Neural progenitor cell (in vitro differentiated cells): ENCODE measurements at regions not wholly inside any gene's neighbourhood (a gene's known extent, or its start where the extent isn't known, plus 50 kb on each side); places are given as distances from the start of the nearest gene placed in this dataset.

ENCODE experiments used
- DNase-seq: peaks from one replicate; pipeline ENCODE4 v3.0.0-alpha.2; 2016; ENCODE audit warnings: low spot score
- H2AFZ ChIP-seq: fragments of 200-600 bp; sonication (generic); replicated peaks from 2 replicates; pipeline ENCODE4 v1.6.1; 2016; ENCODE audit warnings: antibody characterized with exemption
- H3F3A ChIP-seq: fragments of 200-600 bp; sonication (generic); 2 replicates; pipeline ENCODE4 v1.6.1; 2016; ENCODE audit warnings: antibody characterized with exemption, low read depth
- H3K27ac ChIP-seq: fragments of 200-600 bp; sonication (generic); 2 replicates; pipeline ENCODE4 v1.5.1; 2016; ENCODE audit warnings: mild to moderate bottlenecking
- H3K27me3 ChIP-seq: fragments of 200-600 bp; sonication (generic); 2 replicates; pipeline ENCODE4 v1.6.1; 2016; ENCODE audit warnings: mild to moderate bottlenecking, moderate library complexity
- H3K36me3 ChIP-seq: fragments of 200-600 bp; sonication (generic); 2 replicates; pipeline ENCODE4 v1.5.1; 2016
- H3K4me1 ChIP-seq: fragments of 200-600 bp; sonication (generic); 2 replicates; pipeline ENCODE4 v1.6.1; 2016; ENCODE audit warnings: mixed run types
- H3K4me2 ChIP-seq: fragments of 200-600 bp; sonication (generic); 2 replicates; pipeline ENCODE4 v1.6.1; 2016
- H3K4me3 ChIP-seq: fragments of 200-600 bp; sonication (generic); 2 replicates; pipeline ENCODE4 v1.5.1; 2016
- H3K79me2 ChIP-seq: fragments of 200-600 bp; sonication (generic); 2 replicates; pipeline ENCODE4 v1.6.1; 2016; ENCODE audit warnings: low read depth
- H3K9ac ChIP-seq: fragments of 200-600 bp; sonication (generic); 2 replicates; pipeline ENCODE4 v1.6.1; 2016
- H3K9me3 ChIP-seq: fragments of 200-600 bp; sonication (generic); 2 replicates; pipeline ENCODE4 v1.5.1; 2016; ENCODE audit warnings: low read depth
- H4K20me1 ChIP-seq: fragments of 200-600 bp; sonication (generic); 2 replicates; pipeline ENCODE4 v1.6.1; 2016; ENCODE audit warnings: low read depth
- H3K27ac Mint-ChIP-seq: 3 replicates; pipeline ENCODE4 v1.8.0; 2021; ENCODE audit warnings: mixed read lengths
- H3K27me3 Mint-ChIP-seq: 2 replicates; pipeline ENCODE4 v1.8.0; 2022; ENCODE audit warnings: low read depth, mild to moderate bottlenecking, inconsistent platforms, moderate library complexity, mixed read lengths; ENCODE audit not compliant: insufficient read depth
- H3K36me3 Mint-ChIP-seq: 3 replicates; pipeline ENCODE4 v1.8.0; 2021; ENCODE audit warnings: mixed read lengths
- H3K4me1 Mint-ChIP-seq: 3 replicates; pipeline ENCODE4 v1.8.0; 2021; ENCODE audit warnings: mixed read lengths
- H3K4me3 Mint-ChIP-seq: 3 replicates; pipeline ENCODE4 v1.8.0; 2021; ENCODE audit warnings: mild to moderate bottlenecking, moderate library complexity, mixed read lengths
- H3K9me3 Mint-ChIP-seq: 3 replicates; pipeline ENCODE4 v1.8.0; 2020; ENCODE audit warnings: mixed read lengths
- CTCF ChIP-seq: fragments of 200-600 bp; sonication (generic); IDR thresholded peaks from 2 replicates; pipeline ENCODE4 v1.5.1; 2017; ENCODE audit warnings: antibody characterized with exemption, mild to moderate bottlenecking
- EZH2 ChIP-seq: fragments of 200-600 bp; sonication (generic); IDR thresholded peaks from 2 replicates; pipeline ENCODE4 v1.6.1; 2017; ENCODE audit warnings: antibody characterized with exemption, mild to moderate bottlenecking, moderate library complexity
- EZH2phosphoT487 ChIP-seq: fragments of 200-600 bp; sonication (generic); IDR thresholded peaks from 2 replicates; pipeline ENCODE4 v1.6.1; 2017; ENCODE audit warnings: antibody characterized with exemption

GRCh38 chr5:1744393-1745122 lies 55.1 kb downstream of the MRPL36 start:
- no peaks in the 10 kb centered on the region for H3K27me3 ChIP-seq
- H3K36me3 Mint-ChIP-seq = no peaks in the 10 kb centered on the region
- H3K4me3 ChIP-seq = no peak overlapping the region
- H3K9ac ChIP-seq = no peak overlapping the region
- H3K4me1 ChIP-seq = no peaks in the 10 kb centered on the region
- no peak overlapping the region for H3K4me3 Mint-ChIP-seq
- no peak overlapping the region for H3K4me2 ChIP-seq
- H4K20me1 ChIP-seq = no peaks in the 10 kb centered on the region
- no peak for DNase-seq
- H3K27ac ChIP-seq = no peak overlapping the region
- H3K36me3 ChIP-seq = no peaks in the 10 kb centered on the region
- no peak overlapping the region for H2AFZ ChIP-seq
- peaks cover 20% of the 10 kb centered on the region for H3K9me3 Mint-ChIP-seq
- H3K9me3 ChIP-seq = peaks cover 22% of the 10 kb centered on the region
- H3K27ac Mint-ChIP-seq = no peak overlapping the region
- H3K27me3 Mint-ChIP-seq = peaks cover 4% of the 10 kb centered on the region
- no peak for TF ChIP-seq CTCF
- TF ChIP-seq EZH2 = no peak
- TF ChIP-seq EZH2phosphoT487 = no peak
- no peaks in the 10 kb centered on the region for H3K79me2 ChIP-seq
- H3F3A ChIP-seq = no peaks in the 10 kb centered on the region
- no peaks in the 10 kb centered on the region for H3K4me1 Mint-ChIP-seq

GRCh38 chr5:1743769-1744085 lies 55.9 kb downstream of the MRPL36 start:
- H4K20me1 ChIP-seq = no peaks in the 10 kb centered on the region
- H3F3A ChIP-seq = no peaks in the 10 kb centered on the region
- H3K4me1 Mint-ChIP-seq = no peaks in the 10 kb centered on the region
- TF ChIP-seq EZH2phosphoT487 (no peak), CTCF (no peak), EZH2 (no peak)
- H3K79me2 ChIP-seq = no peaks in the 10 kb centered on the region
- peak overlapping the region; percentile 67 for H3K4me3 Mint-ChIP-seq
- no peaks in the 10 kb centered on the region for H3K27me3 ChIP-seq
- no peaks in the 10 kb centered on the region for H3K36me3 ChIP-seq
- no peak overlapping the region for H3K4me2 ChIP-seq
- peaks cover 22% of the 10 kb centered on the region for H3K9me3 Mint-ChIP-seq
- no peak overlapping the region for H2AFZ ChIP-seq
- no peak overlapping the region for H3K9ac ChIP-seq
- peaks cover 2% of the 10 kb centered on the region for H3K27me3 Mint-ChIP-seq
- H3K27ac ChIP-seq = no peak overlapping the region
- H3K36me3 Mint-ChIP-seq = no peaks in the 10 kb centered on the region
- no peak overlapping the region for H3K27ac Mint-ChIP-seq
- no peaks in the 10 kb centered on the region for H3K4me1 ChIP-seq
- peaks cover 22% of the 10 kb centered on the region for H3K9me3 ChIP-seq
- no peak for DNase-seq
- no peak overlapping the region for H3K4me3 ChIP-seq

- no peak for DNase-seq
- H3K9me3 Mint-ChIP-seq = peaks cover 22% of the 10 kb centered on the region
- H3K27ac Mint-ChIP-seq = no peak overlapping the region
Observed at GRCh38 chr5:1743061-1743768, 56.4 kb downstream of the MRPL36 start.

More at GRCh38 chr5:1743061-1743768, 56.4 kb downstream of the MRPL36 start:
- H3K27me3 Mint-ChIP-seq = peaks cover 2% of the 10 kb centered on the region
- H3K27ac ChIP-seq = no peak overlapping the region
- no peaks in the 10 kb centered on the region for H3K4me1 Mint-ChIP-seq
- H3K9me3 ChIP-seq = peaks cover 22% of the 10 kb centered on the region
- no peak overlapping the region for H3K4me3 ChIP-seq
- TF ChIP-seq CTCF (no peak), EZH2 (no peak), EZH2phosphoT487 (no peak)
- no peaks in the 10 kb centered on the region for H3F3A ChIP-seq
- no peaks in the 10 kb centered on the region for H3K4me1 ChIP-seq
- no peaks in the 10 kb centered on the region for H4K20me1 ChIP-seq
- H2AFZ ChIP-seq = no peak overlapping the region
- no peaks in the 10 kb centered on the region for H3K79me2 ChIP-seq
- no peaks in the 10 kb centered on the region for H3K27me3 ChIP-seq
- H3K36me3 ChIP-seq = no peaks in the 10 kb centered on the region
- H3K36me3 Mint-ChIP-seq = no peaks in the 10 kb centered on the region
- peak overlapping the region; percentile 67 for H3K4me3 Mint-ChIP-seq
- H3K4me2 ChIP-seq = no peak overlapping the region
- H3K9ac ChIP-seq = no peak overlapping the region
